Keratinocyte (primary cell): ENCODE measurements at regions not wholly inside any gene's neighbourhood (a gene's known extent, or its start where the extent isn't known, plus 50 kb on each side); places are given as distances from the start of the nearest gene placed in this dataset.

Experiments
- DNase-seq: peaks from one replicate; pipeline ENCODE4 v3.0.0-alpha.2; 2011; ENCODE audit warnings: low read depth, missing footprints, low spot score
- FAIRE-seq: peaks from 2 replicates; lab custom pipeline; 2011; peaks lifted over from hg19 to GRCh38; lab: Jason Lieb, UNC
- H2AFZ ChIP-seq: 2 replicates; pipeline ENCODE4 v1.6.0; 2012; ENCODE audit warnings: low read length, control low read depth, inconsistent platforms; ENCODE audit not compliant: control insufficient read depth
- H3K27ac ChIP-seq: 2 replicates; pipeline ENCODE4 v1.5.1; 2011; ENCODE audit warnings: low read length; ENCODE audit not compliant: control insufficient read depth, insufficient read depth
- H3K27me3 ChIP-seq: 3 replicates; pipeline ENCODE4 v1.6.0; 2011; ENCODE audit warnings: low read length; ENCODE audit not compliant: control insufficient read depth, insufficient read depth; ENCODE audit errors: extremely low read depth
- H3K36me3 ChIP-seq, 2 experiments: 2 replicates in 1 of 2; 3 replicates in 1 of 2; pipeline ENCODE4 v1.5.1; 2011; ENCODE audit warnings: low read length in 2 of 2, mild to moderate bottlenecking in 1 of 2; ENCODE audit not compliant: control insufficient read depth in 2 of 2, insufficient read depth in 2 of 2; ENCODE audit errors: extremely low read depth in 1 of 2
- H3K4me1 ChIP-seq: 3 replicates; pipeline ENCODE4 v1.5.1; 2011; ENCODE audit warnings: low read length; ENCODE audit not compliant: control insufficient read depth, insufficient read depth; ENCODE audit errors: extremely low read depth
- H3K4me2 ChIP-seq: 3 replicates; pipeline ENCODE4 v1.6.0; 2011; ENCODE audit warnings: low read depth, low read length; ENCODE audit not compliant: control insufficient read depth, insufficient read depth; ENCODE audit errors: extremely low read depth
- H3K4me3 ChIP-seq, 3 experiments: fragments of 200-600 bp in 1 of 3; sonication (generic) in 1 of 3; 2 replicates in 2 of 3; 3 replicates in 1 of 3; pipeline ENCODE4 v1.5.1; 2011 to 2016; ENCODE audit warnings: low read length in 3 of 3, mild to moderate bottlenecking in 3 of 3, control low read depth in 2 of 3, inconsistent platforms in 1 of 3, low read depth in 1 of 3, mixed read lengths in 1 of 3, mixed run types in 1 of 3, moderate library complexity in 1 of 3; ENCODE audit not compliant: control insufficient read depth in 2 of 3, insufficient read depth in 2 of 3; ENCODE audit errors: extremely low read depth in 1 of 3
- H3K79me2 ChIP-seq: 2 replicates; pipeline ENCODE4 v1.6.0; 2012; ENCODE audit warnings: low read length; ENCODE audit not compliant: control insufficient read depth, insufficient read depth
- H3K9ac ChIP-seq: 3 replicates; pipeline ENCODE4 v1.6.0; 2011; ENCODE audit warnings: low read length; ENCODE audit not compliant: control insufficient read depth, insufficient read depth; ENCODE audit errors: extremely low read depth
- H3K9me1 ChIP-seq: 3 replicates; pipeline ENCODE4 v1.6.0; 2011; ENCODE audit warnings: low read length; ENCODE audit not compliant: control insufficient read depth, insufficient read depth; ENCODE audit errors: extremely low read depth
- H3K9me3 ChIP-seq: 2 replicates; pipeline ENCODE4 v1.5.1; 2012; ENCODE audit warnings: low read depth, low read length; ENCODE audit not compliant: control insufficient read depth
- H4K20me1 ChIP-seq: 3 replicates; pipeline ENCODE4 v1.6.0; 2011; ENCODE audit warnings: low read length; ENCODE audit not compliant: control insufficient read depth, insufficient read depth; ENCODE audit errors: extremely low read depth
- CTCF ChIP-seq, 3 experiments: IDR thresholded peaks in 1 of 3; conservative IDR thresholded peaks in 1 of 3; optimal IDR thresholded peaks in 1 of 3; 2 replicates in 2 of 3; 3 replicates in 1 of 3; pipeline versions ENCODE3 to v1.5.1; 2011; ENCODE audit warnings: low read length in 3 of 3, mild to moderate bottlenecking in 3 of 3, moderate library complexity in 2 of 3, control low read depth in 1 of 3, inconsistent platforms in 1 of 3; ENCODE audit not compliant: insufficient read depth in 2 of 3; ENCODE audit errors: extremely low read depth in 1 of 3
- EZH2 ChIP-seq: IDR thresholded peaks from one replicate; pipeline ENCODE4 v1.6.1; 2012; ENCODE audit warnings: inconsistent platforms, mild to moderate bottlenecking, low read length, moderate library complexity
- dilution Hi-C: fragments of 300-500 bp; cut with MboI; formaldehyde crosslinking; loops from one replicate; pipeline ENCODE4 v1.7.0; 2020; ENCODE audit warnings: low sequenced_read_pairs; ENCODE audit not compliant: extremely low pct_ligation_motif_present

- no peaks in the 10 kb centered on the region for H3K36me3 ChIP-seq
- H3K4me1 ChIP-seq, result no peaks in the 10 kb centered on the region
- H3K27me3 ChIP-seq, result no peaks in the 10 kb centered on the region
- no peak overlapping the region for H2AFZ ChIP-seq
- no peaks in the 10 kb centered on the region for H3K79me2 ChIP-seq
- no peak overlapping the region for H3K4me2 ChIP-seq
- no peak overlapping the region for H3K27ac ChIP-seq
- TF ChIP-seq CTCF (optimal IDR thresholded peaks at IDR 0.05 in 1 of 3, IDR thresholded peaks at IDR 0.05 in 1 of 3, conservative IDR thresholded peaks at IDR 0.05 in 1 of 3; ENCODE audit: extremely low read depth in 1 of 3, insufficient read depth in 2 of 3, low read length in 3 of 3), result no peak
- no peak for TF ChIP-seq EZH2
- no peaks in the 10 kb centered on the region for H4K20me1 ChIP-seq
- no peak overlapping the region for H3K4me3 ChIP-seq
- dilution Hi-C loops, result no loop called here
- no peaks in the 10 kb centered on the region for H3K9me3 ChIP-seq
- FAIRE-seq (no peak), DNase-seq (no peak)
- no peak overlapping the region for H3K9ac ChIP-seq
- H3K9me1 ChIP-seq, result no peaks in the 10 kb centered on the region
Observed at GRCh38 chr18:1708006-1708405, 803.3 kb downstream of the ADCYAP1 start.

GRCh38 chr18:1710114-1710513 lies 805.4 kb downstream of the ADCYAP1 start:
- no peak for TF ChIP-seq CTCF (optimal IDR thresholded peaks at IDR 0.05 in 1 of 3, IDR thresholded peaks at IDR 0.05 in 1 of 3, conservative IDR thresholded peaks at IDR 0.05 in 1 of 3; ENCODE audit: extremely low read depth in 1 of 3, insufficient read depth in 2 of 3, low read length in 3 of 3)
- no peak for TF ChIP-seq EZH2
- DNase-seq (no peak), FAIRE-seq (no peak)
- no peaks in the 10 kb centered on the region for H4K20me1 ChIP-seq
- H3K36me3 ChIP-seq, result no peaks in the 10 kb centered on the region
- no peak overlapping the region for H3K9ac ChIP-seq
- H3K4me1 ChIP-seq, result no peaks in the 10 kb centered on the region
- H3K79me2 ChIP-seq, result no peaks in the 10 kb centered on the region
- no peak overlapping the region for H3K4me2 ChIP-seq
- H2AFZ ChIP-seq, result no peak overlapping the region
- no peaks in the 10 kb centered on the region for H3K9me3 ChIP-seq
- no peak overlapping the region for H3K4me3 ChIP-seq
- no peaks in the 10 kb centered on the region for H3K27me3 ChIP-seq
- H3K27ac ChIP-seq, result no peak overlapping the region
- no peaks in the 10 kb centered on the region for H3K9me1 ChIP-seq
- dilution Hi-C loops, result no loop called here
